ENCODE measurements at regions not wholly inside any gene's neighbourhood (a gene's known extent, or its start where the extent isn't known, plus 50 kb on each side); places are given as distances from the start of the nearest gene placed in this dataset.

DNA sequence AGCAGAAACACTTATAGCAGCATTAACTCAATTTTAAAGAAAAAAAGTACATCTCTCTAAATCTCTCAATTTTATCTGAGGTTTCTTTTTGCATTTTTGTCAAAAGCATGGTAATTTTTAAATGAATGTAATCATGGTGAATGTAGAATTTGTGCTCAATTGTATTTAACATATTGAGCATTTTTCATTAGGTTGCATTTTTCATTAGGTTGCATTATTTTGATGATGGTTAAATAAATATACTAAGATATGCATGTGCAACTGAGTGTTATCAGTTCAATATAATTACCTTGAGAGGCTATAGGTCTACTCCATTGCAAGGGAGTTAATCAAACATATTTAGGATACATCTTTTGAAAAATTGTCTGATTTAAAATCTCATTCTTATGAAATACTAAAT, 355.1 kb upstream of the SPTLC3 start:
- no peak for DNase-seq (ENCODE audit: low read depth)

DNA sequence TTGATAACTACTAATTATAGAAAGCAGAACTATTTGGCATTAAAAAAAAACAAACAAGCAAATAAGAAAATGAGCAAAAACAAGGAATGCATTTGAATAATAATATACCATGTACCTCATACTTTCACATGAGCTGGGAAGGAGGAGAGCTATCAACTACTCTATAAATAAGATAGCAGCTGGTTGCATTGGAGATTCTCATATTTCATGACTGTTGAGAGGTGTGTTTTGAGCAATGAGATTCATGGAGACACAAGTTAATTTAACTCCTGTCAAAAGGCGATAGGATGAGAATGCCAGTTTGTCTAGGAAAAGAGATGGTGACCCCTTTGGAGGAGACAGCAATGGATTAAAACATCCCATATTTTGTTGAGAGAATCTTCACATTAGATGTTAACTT, 348.8 kb upstream of the SPTLC3 start:
- no peak for DNase-seq (ENCODE audit: low read depth)

DNA sequence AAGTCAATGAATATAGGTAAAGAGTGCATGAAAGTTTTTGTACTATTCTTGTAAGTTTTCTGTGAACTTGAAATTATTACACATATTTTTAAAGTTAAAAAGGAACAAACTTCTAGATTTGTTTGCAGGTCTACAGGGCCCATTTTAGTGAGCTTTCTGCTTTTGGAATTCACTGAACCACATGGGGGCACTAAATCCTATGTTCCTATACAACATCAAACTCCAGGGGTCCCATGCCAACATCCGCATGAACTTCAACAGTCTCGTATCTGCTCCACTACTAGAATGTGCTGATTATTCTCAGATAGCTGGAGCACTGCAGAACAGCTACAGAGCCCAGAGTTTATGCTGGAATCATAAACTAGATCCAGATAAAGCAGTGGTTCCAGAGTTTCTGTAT, 347.9 kb upstream of the SPTLC3 start:
- no peak for DNase-seq (ENCODE audit: low read depth)

DNA sequence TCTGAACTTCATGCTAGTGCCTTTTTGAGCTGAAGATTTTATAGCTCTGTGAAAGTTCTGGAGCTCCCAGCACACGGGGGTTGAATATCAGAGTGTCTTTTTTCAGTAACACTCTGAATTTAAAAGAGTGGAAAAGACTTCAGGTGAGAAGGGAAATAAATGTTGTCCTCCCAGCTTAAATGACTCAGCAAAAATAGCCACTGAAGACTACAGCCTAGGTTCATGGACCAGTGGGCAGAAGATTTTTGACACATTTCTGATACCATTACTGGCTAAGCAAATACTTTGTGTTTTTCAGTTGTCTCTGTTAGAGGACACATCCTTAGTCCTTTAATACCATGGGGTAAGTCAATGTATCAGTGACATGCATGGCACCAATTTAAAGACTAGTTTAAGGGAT, 338.5 kb upstream of the SPTLC3 start:
- no peak for DNase-seq (ENCODE audit: low read depth)

DNA sequence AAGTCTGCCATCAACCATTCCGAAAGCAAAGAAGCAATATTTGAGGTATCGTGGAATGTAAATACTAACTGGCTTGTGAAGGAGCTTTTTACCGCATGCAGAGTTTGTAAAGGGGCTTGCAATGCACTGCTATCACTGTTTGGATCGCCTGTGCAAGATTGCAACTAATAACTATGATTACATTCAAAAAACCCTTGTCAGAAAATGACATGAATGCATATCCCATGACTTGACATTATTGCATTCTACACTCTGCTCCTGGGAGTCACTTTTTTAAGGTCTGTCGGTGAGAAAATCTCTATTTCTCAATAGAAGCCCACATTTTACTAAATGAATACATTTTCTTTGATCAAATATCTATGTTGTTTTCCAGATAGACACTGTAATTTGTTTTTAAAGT, 335.4 kb upstream of the SPTLC3 start:
- no peak for DNase-seq (ENCODE audit: low read depth)

DNA sequence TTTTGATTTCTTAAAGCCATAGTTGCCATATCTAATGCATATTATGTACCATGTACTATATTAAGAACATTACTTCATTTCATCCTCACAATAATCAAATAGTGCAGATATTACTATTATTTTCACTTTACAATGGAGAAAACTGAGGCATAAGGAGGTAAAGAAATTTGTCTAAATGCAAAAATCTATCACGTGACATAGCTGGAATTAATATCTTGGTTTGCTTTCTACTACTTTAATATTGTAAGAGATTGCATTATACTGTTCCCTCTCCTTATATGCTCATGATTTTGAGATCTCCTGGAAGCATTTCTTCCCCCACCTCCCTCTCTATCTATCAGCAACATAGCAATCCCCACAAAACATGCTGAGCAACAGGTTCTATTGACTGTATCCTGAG, 330.8 kb upstream of the SPTLC3 start:
- no peak for DNase-seq (ENCODE audit: low read depth)

DNA sequence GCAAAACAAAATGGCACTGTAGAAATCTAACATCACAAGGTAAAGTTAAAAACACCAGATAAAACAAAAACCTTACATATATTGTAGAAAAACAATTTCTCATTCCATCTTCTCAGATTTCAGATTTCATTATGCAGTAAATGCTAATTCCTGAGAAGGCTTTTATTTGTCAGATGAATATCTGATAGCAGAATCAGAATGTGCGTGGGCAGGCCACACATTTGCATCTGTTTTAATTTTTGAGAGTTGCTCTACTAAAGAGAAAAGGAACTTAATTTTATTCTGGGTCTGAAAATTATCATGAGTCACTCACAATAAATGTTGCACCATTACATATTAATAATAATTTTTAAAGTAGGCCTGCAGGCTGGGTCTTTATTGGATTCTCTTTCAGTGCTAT, 329.3 kb upstream of the SPTLC3 start:
- DNase-seq (ENCODE audit: low read depth), result no peak

DNA sequence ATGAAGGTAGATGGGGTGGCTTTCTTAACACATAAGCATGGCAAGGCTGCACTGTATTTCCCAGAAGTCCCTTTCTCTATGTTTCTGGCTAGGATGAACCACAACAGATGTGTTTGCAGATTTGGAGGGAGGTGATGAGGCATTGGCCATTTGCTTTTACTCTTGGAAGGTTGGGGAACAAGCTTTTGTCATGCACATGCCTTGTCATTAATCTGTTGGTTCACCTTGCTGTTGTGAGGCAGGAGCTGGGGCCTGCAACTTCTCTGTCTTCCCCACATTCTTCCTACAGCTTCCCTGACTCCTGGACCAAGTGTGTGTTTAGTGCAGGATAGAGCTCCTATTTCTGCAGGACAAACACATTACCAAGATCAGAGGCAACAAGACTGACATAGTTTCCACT, 326.2 kb upstream of the SPTLC3 start:
- no peak for DNase-seq (ENCODE audit: low read depth)

DNA sequence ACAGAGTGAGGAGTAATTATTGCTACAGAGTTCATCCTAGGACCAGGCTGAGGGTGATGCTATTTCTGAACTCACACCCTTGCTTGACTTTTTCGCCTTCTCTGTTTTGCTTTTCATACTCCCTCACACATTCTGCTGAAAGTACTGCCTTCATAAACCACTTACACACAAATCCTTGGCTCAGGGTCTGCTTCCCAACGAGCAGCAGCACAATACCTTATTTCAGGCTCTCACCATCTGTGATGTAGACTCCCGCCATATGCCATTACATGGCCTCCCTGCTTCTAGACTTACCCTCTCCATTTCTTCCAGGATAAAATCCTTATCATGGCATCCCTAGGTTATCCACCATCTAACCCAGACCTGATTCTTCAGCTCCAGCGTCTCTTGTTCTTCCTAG, 321.3 kb upstream of the SPTLC3 start:
- DNase-seq (ENCODE audit: low read depth), result no peak

DNA sequence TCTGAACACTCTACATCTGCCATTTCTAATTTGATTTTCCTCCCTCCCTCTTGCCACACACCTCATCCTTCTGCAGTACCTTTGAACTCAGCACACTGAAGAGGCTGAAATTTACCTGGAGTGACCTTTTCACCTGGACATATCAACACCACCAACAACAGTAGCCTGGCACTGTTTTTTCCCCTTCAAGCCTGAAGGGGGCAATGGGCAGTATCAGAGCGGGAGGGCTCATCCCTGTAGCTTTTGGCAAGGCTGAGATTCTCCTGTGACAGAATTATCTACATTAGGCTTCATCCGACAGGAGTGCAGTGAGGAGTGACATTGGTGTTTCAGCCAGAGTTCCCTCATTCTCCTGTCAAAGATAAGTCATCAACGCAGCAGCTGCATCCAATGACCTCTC, 312.8 kb upstream of the SPTLC3 start:
- no peak for DNase-seq (ENCODE audit: low read depth)

DNA sequence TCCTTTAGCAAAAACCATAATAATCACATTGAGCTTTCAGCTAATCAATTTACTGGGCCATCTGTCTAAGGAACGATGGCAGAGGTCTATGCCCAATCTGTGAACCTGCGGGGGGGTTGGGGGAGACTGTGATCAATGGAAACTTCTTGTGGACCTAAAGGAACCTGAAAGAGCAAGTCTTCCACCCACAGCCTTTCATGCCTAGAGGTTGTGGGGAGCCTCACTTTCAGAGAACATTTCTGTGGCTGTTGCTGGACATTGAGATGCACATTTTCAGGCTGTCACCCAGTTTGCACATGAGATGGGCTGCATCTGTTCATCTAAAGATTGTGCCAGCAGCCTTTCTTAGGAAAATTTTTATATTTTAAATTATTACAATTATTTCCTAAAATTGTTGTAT, 310.0 kb upstream of the SPTLC3 start:
- DNase-seq (ENCODE audit: low read depth), result no peak

DNA sequence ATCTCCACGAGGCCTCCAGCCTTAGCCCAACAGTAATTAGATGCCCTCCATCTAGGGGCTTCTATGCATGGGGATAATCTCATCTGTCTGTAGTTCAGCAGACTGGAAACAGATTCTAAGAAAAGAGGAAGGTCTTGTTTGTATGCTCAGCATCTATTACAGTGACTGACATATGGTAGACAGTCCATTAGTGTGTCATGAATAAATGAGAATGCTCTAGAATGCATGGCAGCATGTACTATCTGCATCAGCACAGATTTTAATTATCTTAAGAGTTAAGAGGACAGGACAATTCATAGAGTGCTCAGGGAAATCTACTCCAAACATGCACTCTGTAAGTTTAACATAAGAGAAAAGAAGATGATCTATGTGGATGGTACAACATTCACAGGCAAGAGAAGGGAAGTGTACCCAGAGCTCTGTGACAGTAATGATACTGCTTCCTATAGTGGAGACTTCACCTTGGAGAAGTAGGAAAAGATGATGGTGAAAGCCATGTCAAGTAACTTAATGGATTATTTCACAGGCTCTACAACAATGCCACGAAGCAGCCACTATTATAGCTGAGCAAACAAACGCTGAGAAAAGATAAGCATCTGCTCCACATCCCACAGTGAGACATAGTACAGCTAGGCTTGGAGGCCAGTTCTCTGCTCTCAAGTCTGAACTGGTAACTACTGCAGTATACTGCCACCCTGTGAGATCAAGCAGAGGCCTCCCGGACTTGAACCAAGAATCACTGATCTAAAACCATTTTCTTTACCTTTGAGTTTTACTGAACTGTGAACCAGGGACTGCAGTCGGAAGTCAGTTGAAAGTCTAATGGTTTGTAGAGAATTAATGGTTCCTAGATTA, 309.2 kb upstream of the SPTLC3 start:
- DNase-seq (ENCODE audit: low read depth), result no peak

DNA sequence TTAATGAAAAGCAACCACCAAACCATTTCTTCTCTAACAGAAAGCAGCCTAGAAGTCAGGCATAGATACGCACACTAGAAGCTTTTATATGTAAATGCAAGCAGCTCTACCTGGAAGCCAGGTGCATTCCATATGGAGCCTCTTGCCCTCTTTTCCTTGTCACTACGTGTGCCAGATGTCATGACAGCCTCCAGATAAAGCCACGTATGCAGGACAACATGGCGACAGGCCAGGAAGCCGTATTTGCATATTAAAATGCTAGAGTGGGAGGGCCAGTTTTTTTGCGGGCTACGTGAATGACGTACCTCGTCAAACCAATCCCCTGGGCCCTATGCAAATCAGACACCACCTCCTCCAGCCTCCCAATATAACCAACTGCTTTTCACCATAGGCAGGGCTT, 308.1 kb upstream of the SPTLC3 start:
- DNase-seq (ENCODE audit: low read depth), result no peak

DNA sequence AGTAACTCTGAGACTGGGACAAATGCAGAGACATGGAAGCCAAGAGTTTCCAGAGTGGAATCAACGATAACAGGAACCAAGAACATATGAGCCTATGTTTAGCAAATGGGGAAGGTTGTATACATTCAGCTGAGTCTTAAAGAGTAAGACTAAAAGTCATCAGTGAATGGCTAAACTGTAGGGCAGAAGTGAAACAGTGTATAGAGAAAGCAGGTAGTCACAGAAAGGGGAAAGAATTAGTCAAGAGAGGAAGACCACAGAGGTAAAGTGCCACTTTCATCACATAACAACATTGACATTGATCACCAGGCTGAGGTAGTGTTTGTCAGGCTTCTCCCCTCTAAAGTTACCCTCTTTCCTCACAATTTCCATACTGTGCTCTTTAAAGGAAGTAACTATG, 306.5 kb upstream of the SPTLC3 start:
- DNase-seq (ENCODE audit: low read depth), result no peak

DNA sequence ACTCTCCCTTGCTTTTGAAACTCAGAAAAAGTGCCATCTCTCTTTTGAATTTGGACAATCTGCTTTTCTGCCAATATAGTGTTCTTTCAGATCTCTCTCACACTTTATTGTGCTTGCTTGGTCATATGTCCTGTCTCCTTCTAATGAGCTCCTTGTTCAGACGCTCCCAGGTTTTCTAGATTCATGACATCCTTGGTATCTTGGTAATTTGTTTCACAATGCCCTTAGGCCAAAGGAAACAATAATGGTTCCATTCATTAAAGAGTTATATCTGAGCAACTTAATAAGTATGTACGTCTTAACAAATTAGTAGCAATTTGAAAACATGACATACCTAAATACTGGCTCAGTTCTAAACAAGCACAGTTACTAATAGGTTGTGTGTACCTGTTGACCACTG, 293.4 kb upstream of the SPTLC3 start:
- no peak for DNase-seq (ENCODE audit: low read depth)

DNA sequence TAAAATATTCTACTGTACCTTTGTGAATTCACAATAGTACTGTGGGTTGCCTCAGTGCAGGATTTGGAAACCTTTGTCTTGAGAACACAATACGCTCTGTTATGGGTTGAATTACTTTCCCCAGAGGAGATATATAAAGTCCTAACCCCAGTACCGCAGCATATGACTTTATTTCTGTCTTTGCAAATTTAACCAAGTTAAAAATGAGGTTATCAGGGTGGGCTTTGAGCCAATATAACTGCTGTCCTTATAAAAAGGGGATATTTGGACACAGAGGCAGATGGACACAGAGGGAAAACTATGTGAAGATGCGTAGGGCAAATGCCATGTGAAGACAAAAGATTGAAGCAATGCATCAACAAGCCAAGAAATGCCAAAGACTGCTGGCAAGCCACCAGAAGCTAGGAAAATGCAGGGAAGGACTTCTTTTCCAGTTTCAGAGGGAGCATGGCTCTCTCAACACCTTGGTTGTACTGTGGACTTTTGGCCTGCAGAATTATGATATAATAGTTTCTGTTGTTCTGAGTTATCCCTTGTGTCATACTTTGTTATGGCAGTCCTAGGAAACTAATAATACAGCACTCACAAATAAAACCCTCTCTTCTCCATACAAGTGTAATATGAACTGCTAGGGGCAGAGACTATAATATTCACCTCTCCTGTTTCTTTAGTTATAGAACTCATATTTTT, 292.6 kb upstream of the SPTLC3 start:
- no peak for DNase-seq (ENCODE audit: low read depth)

DNA sequence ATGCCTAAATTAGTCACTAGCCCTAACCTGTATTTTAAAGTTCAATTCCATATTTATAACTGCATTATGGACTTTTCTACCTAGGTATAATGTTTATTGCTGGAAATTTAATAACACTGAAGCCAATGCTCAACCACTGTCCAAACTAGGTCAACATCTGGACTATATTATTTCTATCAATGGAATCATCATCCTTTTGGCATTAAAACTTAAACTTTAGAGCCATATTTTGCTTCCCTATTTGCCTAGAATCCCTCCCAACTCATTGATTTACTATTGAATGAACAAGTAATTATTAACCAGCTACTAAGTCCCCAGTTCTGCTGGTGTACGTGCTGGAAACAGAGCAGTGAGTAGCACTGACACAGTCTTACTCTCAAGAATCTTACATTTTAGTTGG, 291.7 kb upstream of the SPTLC3 start:
- no peak for DNase-seq (ENCODE audit: low read depth)

DNA sequence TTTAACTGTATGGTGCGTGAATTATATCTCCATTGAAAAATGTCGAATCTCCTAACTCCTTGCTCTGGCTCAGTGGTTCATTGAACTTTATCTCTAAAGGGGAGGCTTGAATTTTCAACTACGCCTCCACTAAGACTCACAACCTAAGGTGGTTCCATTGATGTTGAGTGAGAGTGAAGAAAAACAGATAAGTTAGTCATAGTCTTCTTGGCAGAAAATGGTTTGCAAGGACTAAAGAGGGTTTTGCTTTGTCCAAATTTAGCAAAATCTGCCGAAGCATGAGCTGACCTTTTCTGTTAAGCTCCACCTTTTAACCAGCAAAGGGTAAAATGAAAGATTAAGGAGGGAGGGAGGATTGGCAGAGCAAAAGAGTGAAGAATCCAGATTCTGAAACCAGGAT, 290.2 kb upstream of the SPTLC3 start:
- no peak for DNase-seq (ENCODE audit: low read depth)

DNA sequence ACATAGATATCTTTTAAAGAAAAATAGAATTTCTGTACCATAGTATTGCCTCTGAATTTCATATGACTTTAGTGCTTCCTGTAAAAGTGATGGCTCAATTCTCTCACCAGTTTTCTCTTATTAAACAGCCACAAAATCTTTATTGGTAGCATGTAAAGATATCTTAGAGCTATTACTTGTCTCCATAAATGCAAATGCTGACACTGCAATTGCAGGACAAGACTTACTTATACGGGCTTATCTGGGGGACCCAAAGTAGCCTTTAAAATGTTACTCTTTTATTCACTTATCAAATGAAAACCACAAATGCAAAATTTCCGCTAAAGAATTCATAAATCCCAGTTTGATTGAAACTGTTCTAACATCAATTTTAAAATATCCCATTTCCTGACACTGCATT, 287.1 kb upstream of the SPTLC3 start:
- no peak for DNase-seq (ENCODE audit: low read depth)

DNA sequence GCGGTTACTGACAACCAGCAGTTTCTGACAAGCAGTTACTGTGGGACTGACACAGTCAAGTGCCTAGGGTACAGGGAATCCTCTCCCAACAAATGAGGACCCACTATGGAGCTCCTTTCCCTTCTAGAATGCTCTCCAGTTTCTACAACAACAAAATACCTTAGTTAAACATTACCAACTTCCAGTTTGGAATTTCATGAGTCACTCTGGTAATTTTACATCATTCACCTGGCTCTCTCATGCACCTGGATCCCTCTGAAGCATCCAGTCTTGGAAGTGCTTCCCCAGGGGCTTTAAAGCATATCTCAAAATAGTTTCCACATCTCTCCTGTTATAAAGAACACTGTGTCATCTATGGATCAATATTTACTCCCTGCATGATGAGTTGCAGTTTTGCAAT, 286.7 kb upstream of the SPTLC3 start:
- DNase-seq (ENCODE audit: low read depth), result no peak

DNA sequence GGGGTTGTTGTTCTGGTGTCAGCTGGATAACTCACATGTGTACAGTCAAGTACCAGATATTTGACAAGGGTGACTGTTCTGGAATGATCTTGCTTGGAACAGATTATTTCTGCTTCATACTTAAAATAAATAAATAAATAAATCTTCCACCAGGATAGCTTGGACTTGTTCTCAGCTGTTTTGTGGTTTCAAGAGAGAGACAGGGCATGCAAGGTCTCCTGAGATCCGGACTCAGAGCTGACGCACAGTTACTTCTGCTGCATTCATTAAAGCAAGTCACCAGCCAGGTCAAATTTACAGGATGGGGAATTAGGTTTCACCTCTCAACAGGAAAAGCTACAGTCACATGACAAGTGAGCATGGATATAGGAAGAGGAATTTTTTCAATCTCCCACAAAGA, 285.0 kb upstream of the SPTLC3 start:
- DNase-seq (ENCODE audit: low read depth), result peak; percentile 8

DNA sequence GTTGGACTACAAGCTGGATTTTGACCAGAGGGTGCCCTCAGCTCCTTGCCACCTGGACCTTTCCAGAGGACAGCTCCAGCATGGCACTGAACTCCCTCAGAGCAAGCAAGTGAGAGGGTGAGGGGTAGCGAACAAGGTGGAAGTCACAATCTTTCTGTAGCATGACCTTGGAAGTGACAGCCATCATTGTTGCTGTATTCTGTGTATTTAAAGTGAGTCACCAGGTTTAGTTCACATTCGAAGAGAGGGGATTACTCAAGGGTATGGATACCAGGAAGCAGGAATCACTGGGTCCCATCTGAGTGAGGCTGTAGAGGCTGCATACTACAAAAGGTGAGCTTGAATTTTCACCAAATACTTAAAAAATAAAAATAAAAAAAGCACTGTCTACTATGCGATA, 280.0 kb upstream of the SPTLC3 start:
- DNase-seq (ENCODE audit: low read depth), result no peak

DNA sequence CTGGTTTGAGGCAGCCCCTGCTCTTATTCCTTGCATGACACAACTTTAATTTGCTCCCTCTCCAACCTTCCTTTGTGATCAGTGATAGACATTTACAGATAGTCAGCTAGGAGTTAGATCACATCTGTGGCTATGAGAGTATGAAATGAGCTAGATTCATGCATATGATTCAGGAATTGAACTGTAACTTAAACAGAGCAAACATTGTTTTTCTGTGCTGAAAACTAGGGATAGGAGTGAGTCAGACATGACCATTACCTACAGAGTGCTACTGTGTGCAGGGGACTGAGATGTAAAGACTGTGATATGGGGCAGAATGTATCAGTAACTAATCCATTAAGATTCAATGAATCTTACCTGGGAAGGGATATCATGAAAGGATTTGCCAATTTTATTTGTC, 279.4 kb upstream of the SPTLC3 start:
- DNase-seq (ENCODE audit: low read depth), result no peak

DNA sequence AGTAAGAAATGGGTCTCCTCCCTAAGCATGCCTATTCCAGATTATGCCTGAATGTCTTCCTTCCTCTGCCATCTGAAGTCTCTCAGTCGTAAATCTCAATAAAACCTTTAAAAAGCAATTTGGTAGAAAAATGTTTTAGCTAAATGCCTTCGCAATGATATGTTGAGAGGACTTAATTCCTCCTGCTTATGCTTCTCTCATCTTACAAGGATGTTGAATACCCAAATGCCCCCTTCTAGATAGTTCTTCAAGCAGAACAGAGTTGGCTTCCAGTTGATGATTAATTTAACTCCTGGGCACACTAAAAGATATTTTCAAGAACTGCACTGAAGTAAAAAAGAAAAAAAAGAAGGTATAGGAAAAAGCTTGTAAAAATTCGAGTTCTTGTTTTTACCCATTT, 275.0 kb upstream of the SPTLC3 start:
- DNase-seq (ENCODE audit: low read depth), result no peak

Measured in M059J (cell line).